Prostate gland (tissue), 2 donors: ENCODE measurements at regions not wholly inside any gene's neighbourhood (a gene's known extent, or its start where the extent isn't known, plus 50 kb on each side); places are given as distances from the start of the nearest gene placed in this dataset.

Source experiments
- DNase-seq: peaks from one replicate; pipeline ENCODE4 v3.0.0-alpha.2; 2019; ENCODE audit warnings: low spot score
- H3K27ac ChIP-seq, 2 donors: fragments of 200-600 bp; sonication (generic); 2 replicates each; pipeline ENCODE4 v1.5.1; 2017 to 2019
- H3K27me3 ChIP-seq: fragments of 200-600 bp; sonication (generic); replicated peaks from 2 replicates; pipeline ENCODE4 v1.5.1; 2019; ENCODE audit not compliant: insufficient read depth
- H3K36me3 ChIP-seq, 2 donors: fragments of 200-600 bp; sonication (generic); 1 replicate in 1 of 2; 2 replicates in 1 of 2; pipeline versions ENCODE4 v1.5.1 to v1.8.1; 2017 to 2019
- H3K4me1 ChIP-seq: fragments of 200-600 bp; sonication (generic); replicated peaks from 2 replicates; pipeline ENCODE4 v1.5.1; 2019
- H3K4me3 ChIP-seq, 2 donors: fragments of 200-600 bp; sonication (generic); 2 replicates each; pipeline ENCODE4 v1.5.1; 2017 to 2019
- H3K9me3 ChIP-seq: fragments of 200-600 bp; sonication (generic); 2 replicates; pipeline ENCODE4 v1.5.1; 2017
- POLR2A ChIP-seq: fragments of 450-650 bp; IDR thresholded peaks from one replicate; pipeline ENCODE4 v1.6.1; 2016; ENCODE audit warnings: antibody characterized with exemption, mild to moderate bottlenecking
- POLR2AphosphoS5 ChIP-seq: sonication (generic); formaldehyde crosslinking; IDR thresholded peaks from one replicate; pipeline ENCODE4 v1.6.1; 2017; ENCODE audit warnings: antibody characterized with exemption
- WGBS: methylation state at CpG from one replicate; pipeline ENCODE4 v1.1.5; 2018; 5-methylcytosine and 5-hydroxymethylcytosine counted together
- intact Hi-C: fragments of 100-400 bp; cut with DNase I; formaldehyde crosslinking; loops from one replicate; pipeline ENCODE4 v1.14.2; 2022
- TF ChIP-seq, protein P1 (sequence below), 4 experiments: fragments of 200-600 bp in 2 of 4; fragments of 450-650 bp in 2 of 4; sonication (generic) in 2 of 4; IDR thresholded peaks; 1 replicate in 3 of 4; 2 replicates in 1 of 4; pipeline ENCODE4 v1.5.1; 2016 to 2019; ENCODE audit warnings: antibody characterized with exemption in 4 of 4, mild to moderate bottlenecking in 2 of 4, moderate library complexity in 2 of 4

DNA sequence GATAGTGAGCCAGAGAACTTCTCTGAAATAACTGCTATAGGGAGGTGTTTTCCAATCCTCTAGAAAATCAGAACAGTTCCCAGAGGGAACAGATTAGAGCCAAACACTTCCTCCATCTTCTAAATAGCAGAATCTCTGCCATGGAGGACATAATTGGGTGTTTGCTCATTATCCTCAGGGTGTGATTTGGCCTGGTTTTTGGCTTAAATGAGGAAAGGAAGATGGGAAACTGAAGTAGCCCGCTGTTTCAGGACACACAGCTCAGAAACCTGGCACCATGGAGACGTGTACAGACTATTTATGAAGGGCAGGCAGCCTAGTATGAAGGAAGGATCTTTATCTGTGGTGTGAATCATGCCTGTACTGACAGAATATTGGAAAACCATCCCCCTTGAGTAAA lies 231.7 kb upstream of the PRKD1 start:
- WGBS = 34% methylated on average over 2 of the region's 2 CpGs
- DNase-seq = no peak

DNA sequence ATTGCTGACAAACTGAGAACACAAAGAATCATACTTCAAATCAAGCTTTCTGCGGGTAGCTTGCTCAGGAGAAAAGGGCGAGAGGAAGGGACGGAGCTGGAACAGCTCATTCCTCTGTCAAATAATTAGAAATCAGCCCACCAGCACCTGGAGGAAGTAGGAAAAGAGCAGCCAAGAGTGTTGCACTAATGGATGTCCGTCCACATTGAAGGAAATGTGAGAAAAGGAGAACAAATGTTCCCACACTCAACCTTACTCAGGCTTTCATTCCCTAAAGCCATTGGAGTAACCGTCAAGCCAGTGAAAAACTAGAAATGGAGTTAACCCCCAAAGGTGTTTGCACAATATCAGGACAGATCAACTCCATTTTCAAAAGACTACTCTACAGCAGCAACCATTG lies 233.0 kb upstream of the PRKD1 start:
- Histone ChIP-seq H3K27ac (no peak overlapping the region), H3K4me1 (no peaks in the 10 kb centered on the region), H3K4me3 (no peak overlapping the region), H3K36me3 (no peaks in the 10 kb centered on the region), H3K27me3 (no peaks in the 10 kb centered on the region), H3K9me3 (no peaks in the 10 kb centered on the region)
- intact Hi-C loops = no loop called here
- TF ChIP-seq POLR2AphosphoS5 = no peak
- TF ChIP-seq, protein P1, sequence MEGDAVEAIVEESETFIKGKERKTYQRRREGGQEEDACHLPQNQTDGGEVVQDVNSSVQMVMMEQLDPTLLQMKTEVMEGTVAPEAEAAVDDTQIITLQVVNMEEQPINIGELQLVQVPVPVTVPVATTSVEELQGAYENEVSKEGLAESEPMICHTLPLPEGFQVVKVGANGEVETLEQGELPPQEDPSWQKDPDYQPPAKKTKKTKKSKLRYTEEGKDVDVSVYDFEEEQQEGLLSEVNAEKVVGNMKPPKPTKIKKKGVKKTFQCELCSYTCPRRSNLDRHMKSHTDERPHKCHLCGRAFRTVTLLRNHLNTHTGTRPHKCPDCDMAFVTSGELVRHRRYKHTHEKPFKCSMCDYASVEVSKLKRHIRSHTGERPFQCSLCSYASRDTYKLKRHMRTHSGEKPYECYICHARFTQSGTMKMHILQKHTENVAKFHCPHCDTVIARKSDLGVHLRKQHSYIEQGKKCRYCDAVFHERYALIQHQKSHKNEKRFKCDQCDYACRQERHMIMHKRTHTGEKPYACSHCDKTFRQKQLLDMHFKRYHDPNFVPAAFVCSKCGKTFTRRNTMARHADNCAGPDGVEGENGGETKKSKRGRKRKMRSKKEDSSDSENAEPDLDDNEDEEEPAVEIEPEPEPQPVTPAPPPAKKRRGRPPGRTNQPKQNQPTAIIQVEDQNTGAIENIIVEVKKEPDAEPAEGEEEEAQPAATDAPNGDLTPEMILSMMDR (IDR thresholded peaks at IDR 0.05) = no peak
- TF ChIP-seq POLR2A = no peak
- 86% methylated on average over 5 of the region's 5 CpGs for WGBS
- no peak for DNase-seq

More for the DNA sequence above, 231.7 kb upstream of the PRKD1 start:
- no peak overlapping the region for H3K27ac ChIP-seq
- H3K36me3 ChIP-seq = no peaks in the 10 kb centered on the region
- no peaks in the 10 kb centered on the region for H3K4me1 ChIP-seq
- TF ChIP-seq POLR2AphosphoS5 (no peak), POLR2A (no peak)
- TF ChIP-seq, protein P1 (IDR thresholded peaks at IDR 0.05) = no peak
- no peaks in the 10 kb centered on the region for H3K27me3 ChIP-seq
- no peaks in the 10 kb centered on the region for H3K9me3 ChIP-seq
- intact Hi-C loops = no loop called here
- no peak overlapping the region for H3K4me3 ChIP-seq

DNA sequence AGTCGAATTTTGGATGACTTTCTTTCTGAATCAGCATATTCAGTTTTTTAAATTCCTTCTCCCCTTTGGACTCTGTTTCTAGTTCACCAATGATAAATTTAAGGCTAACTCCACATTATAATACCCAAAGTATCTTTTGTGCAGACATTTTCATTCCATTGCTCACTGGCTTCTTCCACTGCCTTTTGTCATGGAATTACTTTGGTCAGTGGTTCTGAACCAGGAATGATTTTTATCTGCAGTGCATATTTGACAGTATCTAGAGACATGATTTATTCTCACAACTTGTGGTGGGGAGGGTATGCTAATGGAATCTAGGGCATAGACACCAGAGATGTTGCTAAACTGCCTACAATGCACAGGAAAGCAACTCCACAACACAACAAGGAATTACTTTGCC lies 234.4 kb upstream of the PRKD1 start:
- Histone ChIP-seq H3K27ac (no peak overlapping the region), H3K4me3 (no peak overlapping the region), H3K4me1 (no peaks in the 10 kb centered on the region), H3K36me3 (no peaks in the 10 kb centered on the region), H3K9me3 (no peaks in the 10 kb centered on the region), H3K27me3 (no peaks in the 10 kb centered on the region)
- no peak for DNase-seq
- intact Hi-C loops = no loop called here
- WGBS = 73% methylated on average over 1 of the region's 1 CpG
- TF ChIP-seq POLR2AphosphoS5 = no peak
- no peak for TF ChIP-seq POLR2A
- TF ChIP-seq, protein P1 (IDR thresholded peaks at IDR 0.05) = no peak

DNA sequence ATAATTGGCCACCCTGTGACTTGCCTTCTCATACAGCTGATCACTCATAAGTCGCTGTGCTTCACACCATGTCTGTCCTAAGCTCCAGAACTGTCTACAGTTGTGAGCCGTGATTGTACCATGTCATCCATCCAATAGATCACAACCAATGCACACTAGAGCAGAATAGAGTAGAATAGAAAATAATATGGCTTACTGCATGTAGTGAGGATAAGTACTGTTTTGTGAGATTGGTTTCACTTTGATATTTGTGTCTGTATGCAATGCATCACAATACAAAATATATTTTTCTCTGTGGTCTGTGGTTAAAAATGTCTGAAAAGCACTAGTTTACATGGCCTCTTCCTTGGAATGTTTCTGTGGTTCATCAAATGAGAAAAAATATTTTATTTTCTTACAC lies 237.6 kb upstream of the PRKD1 start:
- H3K27ac ChIP-seq = no peak overlapping the region
- no peaks in the 10 kb centered on the region for H3K4me1 ChIP-seq

DNA sequence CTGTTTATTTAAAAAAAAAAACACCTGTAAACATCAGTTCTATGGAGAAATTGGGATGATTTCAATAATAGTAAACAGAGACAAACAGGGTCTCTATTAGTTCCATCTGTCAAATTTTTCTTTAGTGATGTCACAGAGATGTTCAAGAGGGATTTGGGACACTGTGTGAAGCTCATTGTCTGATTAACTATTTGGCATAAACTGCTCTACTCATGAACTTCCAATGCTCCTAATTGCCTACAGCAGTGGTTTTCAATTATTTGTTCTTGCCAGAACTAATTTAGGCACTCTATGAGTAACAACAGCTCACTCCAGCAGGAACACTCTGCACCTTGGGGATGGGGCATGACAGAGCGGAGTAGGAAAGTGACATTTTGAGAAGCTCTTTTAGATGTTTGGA lies 250.1 kb upstream of the PRKD1 start:
- DNase-seq = no peak
- no peak overlapping the region for H3K4me3 ChIP-seq
- intact Hi-C loops = no loop called here
- no peaks in the 10 kb centered on the region for H3K27me3 ChIP-seq
- H3K4me1 ChIP-seq = no peaks in the 10 kb centered on the region
- H3K9me3 ChIP-seq = no peaks in the 10 kb centered on the region
- TF ChIP-seq, protein P1 (IDR thresholded peaks at IDR 0.05) = no peak
- TF ChIP-seq POLR2AphosphoS5 (no peak), POLR2A (no peak)
- no peaks in the 10 kb centered on the region for H3K36me3 ChIP-seq
- 48% methylated on average over 1 of the region's 1 CpG for WGBS
- no peak overlapping the region for H3K27ac ChIP-seq

More for the DNA sequence above, 237.6 kb upstream of the PRKD1 start:
- no peaks in the 10 kb centered on the region for H3K36me3 ChIP-seq
- intact Hi-C loops = no loop called here
- TF ChIP-seq POLR2AphosphoS5 (no peak), POLR2A (no peak)
- TF ChIP-seq, protein P1 (IDR thresholded peaks at IDR 0.05) = no peak
- no peak for DNase-seq
- no peak overlapping the region for H3K4me3 ChIP-seq
- no peaks in the 10 kb centered on the region for H3K9me3 ChIP-seq
- H3K27me3 ChIP-seq = no peaks in the 10 kb centered on the region
- 92% methylated on average over 2 of the region's 2 CpGs for WGBS
